A549 (cell line): ENCODE measurements at regions not wholly inside any gene's neighbourhood (a gene's known extent, or its start where the extent isn't known, plus 50 kb on each side); places are given as distances from the start of the nearest gene placed in this dataset.

Source experiments
- ATAC-seq, 2 experiments: fragments of 200-7000 bp in 1 of 2; fragments of >200 bp in 1 of 2; cut with Nextera tagmentation in 1 of 2; cut with Tn5 transposase in 1 of 2; 3 replicates each; pipeline versions ENCODE4 v1.8.0 to v1.9.1; 2018 to 2020; ENCODE audit warnings: mild to moderate bottlenecking in 1 of 2, moderate library complexity in 1 of 2
- CTCF ChIA-PET: fragments of 300-600 bp; sonication (Branson Sonifier 250); formaldehyde crosslinking; extraction: SDS; loops from one replicate; lab custom pipeline; 2021; ENCODE audit warnings: antibody characterized with exemption, inconsistent platforms; lab: Yijun Ruan, JAX
- POLR2A ChIA-PET: fragments of 350-600 bp; formaldehyde crosslinking; extraction: SDS; loops from one replicate; lab custom pipeline; 2021; ENCODE audit warnings: antibody characterized with exemption, inconsistent platforms; lab: Yijun Ruan, JAX
- DNase-seq, 2 experiments: peaks; one replicate each; pipeline versions ENCODE4 v3.0.0 to v3.0.0-alpha.2; 2011 to 2016; ENCODE audit warnings: low read depth in 1 of 2, low spot score in 1 of 2
- FAIRE-seq: peaks from 2 replicates; lab custom pipeline; 2011; peaks lifted over from hg19 to GRCh38; lab: Jason Lieb, UNC
- H3K27ac ChIP-seq, 2 experiments: fragments of >200 bp; sonication (Bioruptor Twin); formaldehyde crosslinking; 3 replicates each; pipeline ENCODE4 v1.5.1; 2016 to 2017
- H3K4me1 ChIP-seq: fragments of >200 bp; sonication (Bioruptor Twin); formaldehyde crosslinking; 3 replicates; pipeline ENCODE4 v1.6.1; 2016
- H3K4me2 ChIP-seq: fragments of >200 bp; sonication (Bioruptor Twin); formaldehyde crosslinking; 3 replicates; pipeline ENCODE4 v1.6.1; 2016
- H3K4me3 ChIP-seq: fragments of >200 bp; sonication (Bioruptor Twin); formaldehyde crosslinking; 3 replicates; pipeline ENCODE4 v1.5.1; 2016
- H3K9me3 ChIP-seq: fragments of >200 bp; sonication (Bioruptor Twin); formaldehyde crosslinking; 3 replicates; pipeline ENCODE4 v1.6.1; 2016
- ATOH8 ChIP-seq: fragments of 250-450 bp; sonication (Bioruptor Pico); IDR thresholded peaks from 2 replicates; pipeline ENCODE4 v1.5.0; 2020; ENCODE audit warnings: low read depth, mild to moderate bottlenecking, moderate library complexity
- BHLHE40 ChIP-seq: IDR thresholded peaks from 2 replicates; pipeline ENCODE4 v1.6.1; 2012; ENCODE audit warnings: low read depth, low read length, inconsistent platforms
- ESRRA ChIP-seq: fragments of 150-350 bp; IDR thresholded peaks from 2 replicates; pipeline ENCODE4 v1.6.1; 2014; ENCODE audit warnings: mild to moderate bottlenecking, low read length, borderline replicate concordance
- FOSB ChIP-seq: fragments of 250-450 bp; sonication (Bioruptor Pico); IDR thresholded peaks from 2 replicates; pipeline ENCODE4 v1.5.0; 2020; ENCODE audit warnings: mild to moderate bottlenecking, moderate library complexity
- FOSL2 ChIP-seq, 2 experiments: fragments of 450-650 bp in 1 of 2; fragments of >200 bp in 1 of 2; sonication (Bioruptor Twin) in 1 of 2; formaldehyde crosslinking; IDR thresholded peaks; 2 replicates each; pipeline versions ENCODE4 v1.5.0 to v1.6.1; 2016 to 2020; ENCODE audit warnings: mild to moderate bottlenecking in 1 of 2, moderate library complexity in 1 of 2
- FOXS1 ChIP-seq: fragments of 250-450 bp; sonication (Bioruptor Pico); IDR thresholded peaks from 2 replicates; pipeline ENCODE4 v1.5.0; 2020; ENCODE audit warnings: mild to moderate bottlenecking, moderate library complexity
- HDAC2 ChIP-seq: fragments of 200-600 bp; sonication (generic); IDR thresholded peaks from 2 replicates; pipeline ENCODE4 v1.6.1; 2016
- HMGXB4 ChIP-seq: fragments of 250-450 bp; sonication (Bioruptor Pico); IDR thresholded peaks from 2 replicates; pipeline ENCODE4 v1.5.0; 2021; ENCODE audit warnings: mild to moderate bottlenecking, moderate library complexity, borderline replicate concordance
- HOXA7 ChIP-seq: fragments of 250-450 bp; sonication (Bioruptor Pico); IDR thresholded peaks from 2 replicates; pipeline ENCODE4 v1.5.0; 2020; ENCODE audit warnings: mild to moderate bottlenecking, moderate library complexity
- HOXB5 ChIP-seq: fragments of 250-450 bp; sonication (Bioruptor Pico); IDR thresholded peaks from 2 replicates; pipeline ENCODE4 v1.5.0; 2020; ENCODE audit warnings: mild to moderate bottlenecking, moderate library complexity
- JUN ChIP-seq, 2 experiments: fragments of >200 bp; sonication (Bioruptor Twin); formaldehyde crosslinking; IDR thresholded peaks; 2 replicates in 1 of 2; 3 replicates in 1 of 2; pipeline ENCODE4 v1.6.1; 2016 to 2017
- KDM5A ChIP-seq: fragments of 200-600 bp; sonication (generic); IDR thresholded peaks from 2 replicates; pipeline ENCODE4 v1.6.1; 2016; ENCODE audit warnings: antibody characterized with exemption, mild to moderate bottlenecking
- MAX ChIP-seq: IDR thresholded peaks from 2 replicates; pipeline ENCODE4 v1.6.1; 2012
- MAZ ChIP-seq: fragments of 150-350 bp; IDR thresholded peaks from 2 replicates; pipeline ENCODE4 v1.6.1; 2014; ENCODE audit warnings: antibody characterized with exemption, low read depth, low read length, borderline replicate concordance
- NFE2L2 ChIP-seq: fragments of 150-350 bp; conservative IDR thresholded peaks from 2 replicates; pipeline ENCODE4 v1.6.1; 2014; ENCODE audit warnings: low read length
- NPAS2 ChIP-seq: fragments of 250-450 bp; sonication (Bioruptor Pico); IDR thresholded peaks from 2 replicates; pipeline ENCODE4 v1.8.0; 2022; ENCODE audit warnings: mild to moderate bottlenecking, moderate library complexity, borderline replicate concordance
- NR3C1 ChIP-seq: fragments of >200 bp; sonication (Bioruptor Twin); formaldehyde crosslinking; IDR thresholded peaks from 3 replicates; pipeline ENCODE4 v1.6.1; 2017
- PHF8 ChIP-seq: fragments of 200-600 bp; sonication (generic); IDR thresholded peaks from 2 replicates; pipeline ENCODE4 v1.6.1; 2016; ENCODE audit warnings: low read depth, mild to moderate bottlenecking, antibody characterized with exemption, moderate library complexity, borderline replicate concordance
- POLR2AphosphoS2 ChIP-seq: conservative IDR thresholded peaks from 2 replicates; pipeline ENCODE4 v1.6.1; 2012; ENCODE audit warnings: low read length, improper control_type of control experiment, inconsistent platforms
- RARB ChIP-seq: fragments of 250-450 bp; sonication (Bioruptor Pico); IDR thresholded peaks from 2 replicates; pipeline ENCODE4 v1.8.0; 2021; ENCODE audit warnings: mild to moderate bottlenecking, moderate library complexity
- RNF2 ChIP-seq: fragments of 200-600 bp; sonication (generic); IDR thresholded peaks from 2 replicates; pipeline ENCODE4 v1.6.1; 2016; ENCODE audit warnings: low read depth, mild to moderate bottlenecking, antibody characterized with exemption, moderate library complexity, borderline replicate concordance
- SMC3 ChIP-seq: fragments of >200 bp; sonication (Bioruptor Twin); formaldehyde crosslinking; IDR thresholded peaks from 3 replicates; pipeline ENCODE4 v1.6.1; 2018; ENCODE audit warnings: inconsistent platforms
- TP53 ChIP-seq: fragments of 250-450 bp; sonication (Bioruptor Pico); IDR thresholded peaks from 2 replicates; pipeline ENCODE4 v1.5.0; 2021; ENCODE audit warnings: mild to moderate bottlenecking, moderate library complexity
- ZC3H11A ChIP-seq: fragments of 450-650 bp; IDR thresholded peaks from 2 replicates; pipeline ENCODE4 v1.6.1; 2014; ENCODE audit warnings: antibody characterized with exemption, mild to moderate bottlenecking
- ZFP36 ChIP-seq: fragments of 450-650 bp; IDR thresholded peaks from 2 replicates; pipeline ENCODE4 v1.6.1; 2014; ENCODE audit warnings: borderline replicate concordance; ENCODE audit not compliant: partially characterized antibody
- WGBS: methylation state at CpG from one replicate; pipeline ENCODE4 v1.1.6; 2017; ENCODE audit errors: missing lambda C conversion rate; 5-methylcytosine and 5-hydroxymethylcytosine counted together
- TF ChIP-seq, protein P1 (sequence below): fragments of 450-650 bp; IDR thresholded peaks from 2 replicates; pipeline ENCODE4 v1.6.1; 2014; ENCODE audit warnings: antibody characterized with exemption
- TF ChIP-seq, protein P2 (sequence below): IDR thresholded peaks from 2 replicates; pipeline ENCODE4 v1.6.1; 2012; ENCODE audit warnings: low read depth, borderline replicate concordance

DNA sequence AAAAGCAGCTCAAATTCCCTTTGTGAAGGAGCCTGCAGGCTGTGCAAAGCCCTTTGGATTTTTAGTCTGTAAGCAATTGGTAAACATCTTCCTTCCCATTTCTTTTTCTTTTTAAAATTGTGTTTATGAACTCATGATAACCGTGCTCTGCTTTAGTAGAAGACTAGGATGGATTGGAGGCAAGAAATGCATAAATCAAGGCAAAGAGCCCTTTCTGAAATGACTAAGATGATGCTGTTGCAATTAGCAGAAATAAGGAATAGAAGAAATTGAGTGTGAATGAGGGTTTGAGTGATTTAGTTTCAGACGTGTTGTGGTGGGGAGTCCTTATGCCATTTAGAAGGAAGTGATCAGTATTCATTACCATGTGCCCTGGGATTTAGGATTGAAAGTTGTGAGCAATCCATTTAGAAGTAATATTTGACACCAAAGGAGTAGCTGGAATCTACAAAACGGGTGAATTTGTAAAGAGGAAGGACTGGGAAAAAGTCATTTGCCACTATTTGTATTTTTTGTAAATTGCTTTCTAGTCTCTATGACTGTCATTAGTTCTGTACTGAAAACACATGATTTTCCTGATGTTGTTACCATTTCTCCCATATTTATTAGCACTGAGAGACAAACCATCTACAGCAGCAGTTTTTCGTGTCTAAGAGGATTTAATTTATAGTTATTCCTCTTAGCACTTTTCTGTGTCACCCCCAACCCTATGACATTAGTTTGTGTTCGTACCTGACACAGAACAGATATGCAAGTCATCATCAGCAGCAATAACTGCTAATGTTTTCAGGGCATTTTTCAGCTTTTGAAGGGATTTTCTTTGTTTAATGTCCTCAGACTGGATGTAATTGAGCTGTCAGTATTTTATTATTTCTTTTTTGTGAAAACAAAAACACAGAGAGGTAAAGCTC, 265.0 kb downstream of the UTRN start:
- POLR2A ChIA-PET: no interaction called here
- whole genome bisulfite sequencing: 81% methylated on average over 5 of the region's 5 CpGs
- ATAC-seq (no peak), FAIRE-seq (no peak), DNase-seq (no peak)
- no peaks in the 10 kb centered on the region for H3K4me1 ChIP-seq
- no peak overlapping the region for H3K4me3 ChIP-seq
- TF ChIP-seq TP53 (CRISPR knock-in tag) (no peak), PHF8 (no peak), NFE2L2 (peak; percentile 57), MAZ (no peak)
- H3K9me3 ChIP-seq: no peaks in the 10 kb centered on the region
- no peak overlapping the region for H3K4me2 ChIP-seq
- no peak overlapping the region for H3K27ac ChIP-seq
- CTCF ChIA-PET: interaction anchor here (0.6 kb wide), 1 partner anchor 59 kb away, joined by 3 read pairs; no protein-coding TSS in a partner anchor

- ATAC-seq (no peak), DNase-seq (no peak), FAIRE-seq (no peak)
- ChIA-PET CTCF (no interaction called here), POLR2A (no interaction called here)
- H3K4me3 ChIP-seq: no peak overlapping the region
- no peaks in the 10 kb centered on the region for H3K9me3 ChIP-seq
- 88% methylated on average over 1 of the region's 1 CpG for WGBS
- H3K4me2 ChIP-seq: no peak overlapping the region
- no peaks in the 10 kb centered on the region for H3K4me1 ChIP-seq
- no peak overlapping the region for H3K27ac ChIP-seq
- no peak for TF ChIP-seq NFE2L2
- TF ChIP-seq NPAS2: no peak
- TF ChIP-seq RNF2: no peak
- no peak for TF ChIP-seq FOXS1 (CRISPR knock-in tag)
- no peak for TF ChIP-seq FOSB
- TF ChIP-seq JUN (IDR thresholded peaks at IDR 0.05): no peak
- no peak for TF ChIP-seq NR3C1
- TF ChIP-seq HOXA7 (CRISPR knock-in tag): no peak
- TF ChIP-seq HDAC2: no peak
- TF ChIP-seq BHLHE40: no peak
These were observed 266.2 kb downstream of the UTRN start for GRCh38 chr6:144551339-144551738.

DNA sequence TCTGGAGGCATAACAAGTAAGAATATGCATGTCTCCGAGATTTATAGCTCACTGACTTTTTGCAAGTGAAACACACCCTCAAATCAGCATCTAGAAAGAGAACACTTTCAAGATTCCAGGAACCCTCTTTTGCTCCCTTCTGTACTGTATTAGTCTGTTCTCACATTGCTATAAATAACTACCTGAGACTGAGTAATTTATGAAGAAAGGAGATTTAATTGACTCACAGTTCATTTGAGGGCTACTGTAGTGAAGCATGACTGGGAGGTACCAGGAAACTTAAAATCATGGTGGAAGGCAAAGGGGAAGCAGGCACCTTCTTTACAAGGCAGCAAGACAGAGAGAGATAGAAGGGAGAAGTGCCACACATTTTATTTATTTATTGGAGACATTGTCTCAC, 269.9 kb downstream of the UTRN start:
- H3K4me2 ChIP-seq: no peak overlapping the region
- ATAC-seq: no peak
- FAIRE-seq: no peak
- no peak overlapping the region for H3K4me3 ChIP-seq
- H3K4me1 ChIP-seq: no peaks in the 10 kb centered on the region
- no peaks in the 10 kb centered on the region for H3K9me3 ChIP-seq
- POLR2A ChIA-PET: no interaction called here
- no peak overlapping the region for H3K27ac ChIP-seq
- DNase-seq: no peak
- TF ChIP-seq POLR2AphosphoS2: no peak
- no peak for TF ChIP-seq RARB
- no peak for TF ChIP-seq RNF2
- no peak for TF ChIP-seq KDM5A
- TF ChIP-seq, protein P1, sequence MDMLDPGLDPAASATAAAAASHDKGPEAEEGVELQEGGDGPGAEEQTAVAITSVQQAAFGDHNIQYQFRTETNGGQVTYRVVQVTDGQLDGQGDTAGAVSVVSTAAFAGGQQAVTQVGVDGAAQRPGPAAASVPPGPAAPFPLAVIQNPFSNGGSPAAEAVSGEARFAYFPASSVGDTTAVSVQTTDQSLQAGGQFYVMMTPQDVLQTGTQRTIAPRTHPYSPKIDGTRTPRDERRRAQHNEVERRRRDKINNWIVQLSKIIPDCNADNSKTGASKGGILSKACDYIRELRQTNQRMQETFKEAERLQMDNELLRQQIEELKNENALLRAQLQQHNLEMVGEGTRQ: no peak
- TF ChIP-seq HDAC2: no peak
- TF ChIP-seq ATOH8 (CRISPR knock-in tag): no peak
- TF ChIP-seq SMC3: no peak
- no peak for TF ChIP-seq MAX
- TF ChIP-seq, protein P2, sequence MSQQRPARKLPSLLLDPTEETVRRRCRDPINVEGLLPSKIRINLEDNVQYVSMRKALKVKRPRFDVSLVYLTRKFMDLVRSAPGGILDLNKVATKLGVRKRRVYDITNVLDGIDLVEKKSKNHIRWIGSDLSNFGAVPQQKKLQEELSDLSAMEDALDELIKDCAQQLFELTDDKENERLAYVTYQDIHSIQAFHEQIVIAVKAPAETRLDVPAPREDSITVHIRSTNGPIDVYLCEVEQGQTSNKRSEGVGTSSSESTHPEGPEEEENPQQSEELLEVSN: no peak
- no peak for TF ChIP-seq HMGXB4 (CRISPR knock-in tag)
- TF ChIP-seq ESRRA: no peak
- TF ChIP-seq ZC3H11A: no peak
- TF ChIP-seq FOSL2 (IDR thresholded peaks at IDR 0.05): no peak
- TF ChIP-seq FOSL2 (CRISPR knock-in tag; IDR thresholded peaks at IDR 0.05): no peak
- TF ChIP-seq HOXA7 (CRISPR knock-in tag): no peak
- no peak for TF ChIP-seq HOXB5 (CRISPR knock-in tag)
- TF ChIP-seq ZFP36: no peak
- TF ChIP-seq, all 56 proteins: peak for 0
- 65% methylated on average over 1 of the region's 1 CpG for WGBS
- CTCF ChIA-PET: no interaction called here
